K562 (cell line): ENCODE measurements at regions not wholly inside any gene's neighbourhood (a gene's known extent, or its start where the extent isn't known, plus 50 kb on each side); places are given as distances from the start of the nearest gene placed in this dataset.

Experiments
- ATAC-seq: fragments of 200-7000 bp; cut with Tn5 transposase; 3 replicates; pipeline ENCODE4 v1.9.1; 2020; ENCODE audit warnings: moderate library complexity
- BruUV-seq: library from RNA; stranded (reverse); fragments of 400-500 nt; replicated peaks from 2 replicates; lab custom pipeline; 2021; lab: Mats Ljungman, UMichigan
- CTCF ChIA-PET: fragments of 300-600 bp; formaldehyde crosslinking; extraction: SDS; loops from one replicate; lab custom pipeline; 2021; ENCODE audit warnings: low intra/inter-chr PET ratio; lab: Yijun Ruan, JAX
- POLR2A ChIA-PET: fragments of 300-600, 350-650 bp; sonication (Branson Sonifier 250); formaldehyde crosslinking; extraction: SDS; loops from one replicate; lab custom pipeline; 2021; ENCODE audit warnings: antibody characterized with exemption, inconsistent platforms; lab: Yijun Ruan, JAX
- DNase-seq, 4 experiments: peaks; one replicate each; pipeline versions ENCODE4 v3.0.0 to v3.0.0-alpha.2; 2011 to 2018; ENCODE audit warnings: low spot score in 3 of 4, mixed read lengths in 3 of 4; ENCODE audit errors: extremely low read depth in 1 of 4
- FAIRE-seq: peaks from 2 replicates; lab custom pipeline; 2011; peaks lifted over from hg19 to GRCh38; lab: Jason Lieb, UNC
- H2AFZ ChIP-seq: 2 replicates; pipeline ENCODE4 v1.6.0; 2011; ENCODE audit warnings: low read depth, low read length, control low read depth, inconsistent platforms
- H3K27ac ChIP-seq: fragments of 200-600 bp; 3 replicates; pipeline ENCODE4 v1.8.0; 2011; ENCODE audit warnings: low read depth, mild to moderate bottlenecking, control low read depth, inconsistent platforms, low read length, moderate library complexity, mixed read lengths; ENCODE audit errors: extremely low read depth
- H3K27me3 ChIP-seq, 2 experiments: fragments of 300-600 bp in 1 of 2; 2 replicates in 1 of 2; 3 replicates in 1 of 2; pipeline versions ENCODE4 v1.6.0 to v1.8.0; 2011; ENCODE audit warnings: inconsistent platforms in 2 of 2, low read length in 2 of 2, mild to moderate bottlenecking in 1 of 2, mixed read lengths in 1 of 2, moderate library complexity in 1 of 2; ENCODE audit not compliant: control insufficient read depth in 2 of 2, insufficient read depth in 2 of 2
- H3K36me3 ChIP-seq: fragments of 300-600 bp; 3 replicates; pipeline ENCODE4 v1.8.0; 2011; ENCODE audit warnings: mild to moderate bottlenecking, low read length, inconsistent platforms; ENCODE audit not compliant: control insufficient read depth, insufficient read depth
- H3K4me1 ChIP-seq, 2 experiments: fragments of 200-600 bp in 1 of 2; replicated peaks in 1 of 2; 2 replicates in 1 of 2; 3 replicates in 1 of 2; pipeline versions ENCODE4 v1.5.1 to v1.8.0; 2011; ENCODE audit warnings: inconsistent platforms in 2 of 2, low read length in 2 of 2, mild to moderate bottlenecking in 1 of 2, mixed read lengths in 1 of 2, moderate library complexity in 1 of 2; ENCODE audit not compliant: control insufficient read depth in 2 of 2, insufficient read depth in 2 of 2
- H3K4me2 ChIP-seq: 2 replicates; pipeline ENCODE4 v1.6.1; 2011; ENCODE audit warnings: low read length, control low read depth, inconsistent platforms, mixed read lengths; ENCODE audit not compliant: insufficient read depth
- H3K4me3 ChIP-seq: fragments of 200-600 bp; sonication (generic), shearing (Covaris generic); 2 replicates; pipeline ENCODE4 v1.5.1; 2016; ENCODE audit warnings: control low read depth, inconsistent platforms
- H3K79me2 ChIP-seq: fragments of 200-600 bp; 3 replicates; pipeline ENCODE4 v1.8.0; 2011; ENCODE audit warnings: low read length, inconsistent platforms; ENCODE audit not compliant: control insufficient read depth, insufficient read depth
- H3K9ac ChIP-seq, 2 experiments: 2 replicates each; pipeline versions ENCODE4 v1.6.0 to v1.6.1; 2011; ENCODE audit warnings: low read depth in 2 of 2, low read length in 2 of 2, control low read depth in 1 of 2, inconsistent platforms in 1 of 2, mild to moderate bottlenecking in 1 of 2, mixed read lengths in 1 of 2; ENCODE audit not compliant: insufficient read depth in 1 of 2
- H3K9me1 ChIP-seq: one replicate; pipeline ENCODE4 v1.6.0; 2011; ENCODE audit warnings: inconsistent platforms, mild to moderate bottlenecking, low read length, moderate library complexity; ENCODE audit not compliant: control insufficient read depth, insufficient read depth
- H3K9me3 ChIP-seq: replicated peaks from 2 replicates; pipeline ENCODE4 v1.5.1; 2011; ENCODE audit warnings: low read depth, low read length, inconsistent platforms; ENCODE audit not compliant: control insufficient read depth, insufficient read depth
- H4K20me1 ChIP-seq: replicated peaks from 2 replicates; pipeline ENCODE4 v1.6.1; 2011; ENCODE audit warnings: low read length, inconsistent platforms, mixed read lengths; ENCODE audit not compliant: control insufficient read depth, insufficient read depth
- ESRRB ChIP-seq: fragments of 250-450 bp; sonication (Bioruptor Pico); IDR thresholded peaks from 2 replicates; pipeline ENCODE4 v1.5.0; 2020; ENCODE audit warnings: mild to moderate bottlenecking, moderate library complexity, borderline replicate concordance
- ETV6 ChIP-seq, 3 experiments: fragments of 150-350 bp in 1 of 3; sonication (generic) in 1 of 3; formaldehyde crosslinking in 1 of 3; IDR thresholded peaks; 2 replicates each; pipeline versions ENCODE4 v1.6.1 to v1.8.0; 2014 to 2022; ENCODE audit warnings: borderline replicate concordance in 2 of 3, low read depth in 2 of 3, antibody characterized with exemption in 1 of 3, low read length in 1 of 3, mild to moderate bottlenecking in 1 of 3, missing genetic modification reagents in 1 of 3
- GTF2F1 ChIP-seq: IDR thresholded peaks from 2 replicates; pipeline ENCODE4 v1.6.1; 2011; ENCODE audit warnings: low read depth, low read length, improper control_type of control experiment
- MTA1 ChIP-seq: fragments of 450-650 bp; IDR thresholded peaks from 2 replicates; pipeline ENCODE4 v1.6.1; 2017; ENCODE audit warnings: borderline replicate concordance
- NFIX ChIP-seq: fragments of 250-450 bp; sonication (Bioruptor Pico); IDR thresholded peaks from 2 replicates; pipeline ENCODE4 v1.4.0; 2020; ENCODE audit warnings: low read depth, mild to moderate bottlenecking, moderate library complexity
- PHB2 ChIP-seq: fragments of 450-650 bp; IDR thresholded peaks from 2 replicates; pipeline ENCODE4 v1.6.1; 2017; ENCODE audit warnings: low read depth
- PRPF4 ChIP-seq: fragments of 200-400 bp; formaldehyde crosslinking; IDR thresholded peaks from one replicate; pipeline ENCODE4 v1.6.1; 2017; ENCODE audit warnings: low read length, low read depth, mild to moderate bottlenecking; ENCODE audit not compliant: insufficient read depth, poor library complexity, severe bottlenecking
- RNF2 ChIP-seq: sonication (generic); IDR thresholded peaks from 2 replicates; pipeline ENCODE4 v1.6.1; 2016
- SMARCA4 ChIP-seq: fragments of 450-650 bp; IDR thresholded peaks from 2 replicates; pipeline ENCODE4 v1.6.1; 2016
- SREBF2 ChIP-seq: sonication (generic); formaldehyde crosslinking; IDR thresholded peaks from 2 replicates; pipeline ENCODE4 v1.4.0; 2020; ENCODE audit warnings: mild to moderate bottlenecking, missing genetic modification reagents
- SUPT5H ChIP-seq: fragments of 450-650 bp; IDR thresholded peaks from 2 replicates; pipeline ENCODE4 v1.6.1; 2016
- ZNF668 ChIP-seq: fragments of 250-450 bp; sonication (Bioruptor Pico); IDR thresholded peaks from 2 replicates; pipeline ENCODE4 v1.8.0; 2022; ENCODE audit warnings: mild to moderate bottlenecking, inconsistent platforms
- ZZZ3 ChIP-seq: fragments of 450-650 bp; IDR thresholded peaks from 2 replicates; pipeline ENCODE4 v1.6.1; 2016; ENCODE audit warnings: antibody characterized with exemption, mild to moderate bottlenecking, moderate library complexity
- WGBS: fragments of 100-300 bp; shearing (Covaris generic); methylation state at CpG from one replicate; pipeline ENCODE4 v1.1.6; 2016; ENCODE audit warnings: low coverage, mixed read lengths; ENCODE audit not compliant: insufficient coverage; ENCODE audit errors: missing lambda C conversion rate; 5-methylcytosine and 5-hydroxymethylcytosine counted together
- in situ Hi-C: fragments of 300-500 bp; cut with MboI; formaldehyde crosslinking; loops from 4 replicates; pipeline ENCODE4 v1.15.0; 2018; ENCODE audit warnings: inconsistent platforms, mixed read lengths
- intact Hi-C: fragments of 100-400 bp; cut with micrococcal nuclease; formaldehyde crosslinking; loops from 2 replicates; pipeline ENCODE4 v1.14.2; 2022
- TF ChIP-seq, protein P1 (sequence below), 3 experiments: fragments of 200-800 bp in 1 of 3; fragments of 250-450 bp in 1 of 3; fragments of 450-650 bp in 1 of 3; sonication (Bioruptor Pico) in 1 of 3; sonication (Bioruptor generic) in 1 of 3; formaldehyde crosslinking in 1 of 3; IDR thresholded peaks; 2 replicates each; pipeline versions ENCODE4 v1.6.1 to v1.8.0; 2016 to 2022; ENCODE audit warnings: mild to moderate bottlenecking in 2 of 3, missing genetic modification characterization in 2 of 3, missing compliant biosample characterization in 1 of 3, moderate library complexity in 1 of 3
- TF ChIP-seq, protein P2 (sequence below): sonication (generic); formaldehyde crosslinking; IDR thresholded peaks from 2 replicates; pipeline ENCODE4 v1.4.0; 2020; ENCODE audit warnings: mild to moderate bottlenecking, missing genetic modification reagents
- TF ChIP-seq, protein P3 (sequence below): fragments of 450-650 bp; formaldehyde crosslinking; IDR thresholded peaks from 2 replicates; pipeline ENCODE4 v1.4.0; 2022; ENCODE audit warnings: missing genetic modification characterization

DNA sequence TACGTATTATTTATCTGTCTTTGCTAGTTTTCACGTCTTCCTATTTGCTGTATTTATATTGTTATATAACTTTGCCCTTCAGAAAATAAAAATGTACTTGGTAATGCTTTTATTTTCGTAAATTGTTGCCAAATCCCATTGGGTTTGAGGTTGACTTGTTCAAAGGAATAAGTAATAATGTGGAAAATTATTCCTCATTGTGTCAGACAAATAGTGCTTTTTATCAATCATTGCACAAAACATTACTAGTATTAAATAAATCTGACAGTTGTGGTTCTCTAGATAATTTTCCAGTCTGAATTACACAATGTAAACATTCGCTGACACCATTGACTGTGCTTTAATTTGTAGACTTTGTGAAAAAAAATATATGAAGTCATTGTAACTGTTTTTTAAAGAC, 798.3 kb upstream of the TMEFF2 start:
- H3K4me1 ChIP-seq: no peaks in the 10 kb centered on the region
- no peaks in the 10 kb centered on the region for H3K79me2 ChIP-seq
- no peaks in the 10 kb centered on the region for H3K36me3 ChIP-seq
- no TSS peak for BruUV-seq
- H3K27me3 ChIP-seq: no peaks in the 10 kb centered on the region
- ChIA-PET CTCF (no interaction called here), POLR2A (no interaction called here)
- H3K27ac ChIP-seq: no peak overlapping the region
- no peaks in the 10 kb centered on the region for H3K9me3 ChIP-seq
- H3K9me1 ChIP-seq: no peaks in the 10 kb centered on the region
- no peak overlapping the region for H2AFZ ChIP-seq
- TF ChIP-seq ETV6 (IDR thresholded peaks at IDR 0.05; ENCODE audit: borderline replicate concordance in 1 of 2, low read depth in 2 of 2, low read length in 1 of 2) (no peak), ETV6 (CRISPR knock-in tag; IDR thresholded peaks at IDR 0.05; ENCODE audit: borderline replicate concordance) (no peak), RNF2 (no peak), SREBF2 (no peak), SMARCA4 (no peak), PRPF4 (no peak), ZNF668 (CRISPR knock-in tag) (no peak), ESRRB (CRISPR knock-in tag) (no peak), MTA1 (no peak), PHB2 (no peak), SUPT5H (no peak), GTF2F1 (no peak), ZZZ3 (no peak), NFIX (CRISPR knock-in tag) (no peak)
- TF ChIP-seq, protein P1, sequence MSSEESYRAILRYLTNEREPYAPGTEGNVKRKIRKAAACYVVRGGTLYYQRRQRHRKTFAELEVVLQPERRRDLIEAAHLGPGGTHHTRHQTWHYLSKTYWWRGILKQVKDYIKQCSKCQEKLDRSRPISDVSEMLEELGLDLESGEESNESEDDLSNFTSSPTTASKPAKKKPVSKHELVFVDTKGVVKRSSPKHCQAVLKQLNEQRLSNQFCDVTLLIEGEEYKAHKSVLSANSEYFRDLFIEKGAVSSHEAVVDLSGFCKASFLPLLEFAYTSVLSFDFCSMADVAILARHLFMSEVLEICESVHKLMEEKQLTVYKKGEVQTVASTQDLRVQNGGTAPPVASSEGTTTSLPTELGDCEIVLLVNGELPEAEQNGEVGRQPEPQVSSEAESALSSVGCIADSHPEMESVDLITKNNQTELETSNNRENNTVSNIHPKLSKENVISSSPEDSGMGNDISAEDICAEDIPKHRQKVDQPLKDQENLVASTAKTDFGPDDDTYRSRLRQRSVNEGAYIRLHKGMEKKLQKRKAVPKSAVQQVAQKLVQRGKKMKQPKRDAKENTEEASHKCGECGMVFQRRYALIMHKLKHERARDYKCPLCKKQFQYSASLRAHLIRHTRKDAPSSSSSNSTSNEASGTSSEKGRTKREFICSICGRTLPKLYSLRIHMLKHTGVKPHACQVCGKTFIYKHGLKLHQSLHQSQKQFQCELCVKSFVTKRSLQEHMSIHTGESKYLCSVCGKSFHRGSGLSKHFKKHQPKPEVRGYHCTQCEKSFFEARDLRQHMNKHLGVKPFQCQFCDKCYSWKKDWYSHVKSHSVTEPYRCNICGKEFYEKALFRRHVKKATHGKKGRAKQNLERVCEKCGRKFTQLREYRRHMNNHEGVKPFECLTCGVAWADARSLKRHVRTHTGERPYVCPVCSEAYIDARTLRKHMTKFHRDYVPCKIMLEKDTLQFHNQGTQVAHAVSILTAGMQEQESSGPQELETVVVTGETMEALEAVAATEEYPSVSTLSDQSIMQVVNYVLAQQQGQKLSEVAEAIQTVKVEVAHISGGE (CRISPR knock-in tag; IDR thresholded peaks at IDR 0.05): no peak
- TF ChIP-seq, protein P2, sequence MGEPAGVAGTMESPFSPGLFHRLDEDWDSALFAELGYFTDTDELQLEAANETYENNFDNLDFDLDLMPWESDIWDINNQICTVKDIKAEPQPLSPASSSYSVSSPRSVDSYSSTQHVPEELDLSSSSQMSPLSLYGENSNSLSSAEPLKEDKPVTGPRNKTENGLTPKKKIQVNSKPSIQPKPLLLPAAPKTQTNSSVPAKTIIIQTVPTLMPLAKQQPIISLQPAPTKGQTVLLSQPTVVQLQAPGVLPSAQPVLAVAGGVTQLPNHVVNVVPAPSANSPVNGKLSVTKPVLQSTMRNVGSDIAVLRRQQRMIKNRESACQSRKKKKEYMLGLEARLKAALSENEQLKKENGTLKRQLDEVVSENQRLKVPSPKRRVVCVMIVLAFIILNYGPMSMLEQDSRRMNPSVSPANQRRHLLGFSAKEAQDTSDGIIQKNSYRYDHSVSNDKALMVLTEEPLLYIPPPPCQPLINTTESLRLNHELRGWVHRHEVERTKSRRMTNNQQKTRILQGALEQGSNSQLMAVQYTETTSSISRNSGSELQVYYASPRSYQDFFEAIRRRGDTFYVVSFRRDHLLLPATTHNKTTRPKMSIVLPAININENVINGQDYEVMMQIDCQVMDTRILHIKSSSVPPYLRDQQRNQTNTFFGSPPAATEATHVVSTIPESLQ (CRISPR knock-in tag): no peak
- TF ChIP-seq, protein P3, sequence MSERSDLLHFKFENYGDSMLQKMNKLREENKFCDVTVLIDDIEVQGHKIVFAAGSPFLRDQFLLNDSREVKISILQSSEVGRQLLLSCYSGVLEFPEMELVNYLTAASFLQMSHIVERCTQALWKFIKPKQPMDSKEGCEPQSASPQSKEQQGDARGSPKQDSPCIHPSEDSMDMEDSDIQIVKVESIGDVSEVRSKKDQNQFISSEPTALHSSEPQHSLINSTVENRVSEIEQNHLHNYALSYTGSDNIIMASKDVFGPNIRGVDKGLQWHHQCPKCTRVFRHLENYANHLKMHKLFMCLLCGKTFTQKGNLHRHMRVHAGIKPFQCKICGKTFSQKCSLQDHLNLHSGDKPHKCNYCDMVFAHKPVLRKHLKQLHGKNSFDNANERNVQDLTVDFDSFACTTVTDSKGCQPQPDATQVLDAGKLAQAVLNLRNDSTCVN (CRISPR knock-in tag): no peak
- FAIRE-seq: no peak
- intact Hi-C loops: no loop called here
- 3% methylated on average over 4 of the region's 4 CpGs for WGBS
- no peak overlapping the region for H3K4me2 ChIP-seq
- ATAC-seq: no peak
- in situ Hi-C loops: no loop called here
- H3K4me3 ChIP-seq: no peak overlapping the region
- no peaks in the 10 kb centered on the region for H4K20me1 ChIP-seq
- DNase-seq: no peak
- no peak overlapping the region for H3K9ac ChIP-seq
